SK-N-MC (cell line): ENCODE measurements at regions not wholly inside any gene's neighbourhood (a gene's known extent, or its start where the extent isn't known, plus 50 kb on each side); places are given as distances from the start of the nearest gene placed in this dataset.

Experiments used
- EZH2 ChIP-seq: fragments of 200-600 bp; sonication (generic); IDR thresholded peaks from one replicate; pipeline ENCODE4 v1.6.1; 2017; ENCODE audit warnings: antibody characterized with exemption
- POLR2AphosphoS5 ChIP-seq: IDR thresholded peaks from 2 replicates; pipeline ENCODE4 v1.6.1; 2012; ENCODE audit warnings: mild to moderate bottlenecking, low read depth, low read length, borderline replicate concordance

DNA sequence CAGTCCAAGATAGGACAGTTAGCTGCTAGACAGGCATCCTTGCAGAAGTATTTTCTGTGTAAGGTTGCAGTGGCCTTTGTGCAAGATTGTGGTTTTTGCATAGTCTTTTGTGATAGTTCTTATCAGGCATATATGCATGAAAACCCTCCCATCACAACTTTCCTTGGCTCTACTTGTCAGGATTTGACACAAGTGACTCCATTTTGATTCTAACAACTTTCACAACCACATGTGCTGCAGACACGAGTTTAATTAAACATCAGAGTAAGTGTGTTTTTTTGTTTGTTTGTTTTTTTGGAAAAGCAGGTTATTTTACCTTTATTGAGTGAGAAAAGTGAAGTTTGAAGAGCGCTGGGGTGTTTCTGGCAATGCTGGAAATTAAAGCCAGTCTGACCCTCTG lies 902.0 kb upstream of the GCFC2 start:
- TF ChIP-seq POLR2AphosphoS5 (no peak), EZH2 (no peak)
